D721Med (cell line): ENCODE measurements at regions not wholly inside any gene's neighbourhood (a gene's known extent, or its start where the extent isn't known, plus 50 kb on each side); places are given as distances from the start of the nearest gene placed in this dataset.
"Not testable (repeated sequence)": the region's sequence is repeated elsewhere in the genome, so short reads cannot be mapped to it uniquely, and the experiment has no call there.

Experiments used
- DNase-seq: peaks from one replicate; pipeline ENCODE4 v3.0.0; 2011; ENCODE audit warnings: low spot score; ENCODE audit not compliant: insufficient read length
- FAIRE-seq: peaks from 2 replicates; lab custom pipeline; 2011; peaks lifted over from hg19 to GRCh38; lab: Jason Lieb, UNC
- TF ChIP-seq, protein P1 (sequence below): IDR thresholded peaks from 2 replicates; pipeline ENCODE4 v1.5.1; 2012; ENCODE audit warnings: mild to moderate bottlenecking, control low read depth; ENCODE audit not compliant: insufficient read depth; ENCODE audit errors: missing control alignments

- TF ChIP-seq, protein P1, sequence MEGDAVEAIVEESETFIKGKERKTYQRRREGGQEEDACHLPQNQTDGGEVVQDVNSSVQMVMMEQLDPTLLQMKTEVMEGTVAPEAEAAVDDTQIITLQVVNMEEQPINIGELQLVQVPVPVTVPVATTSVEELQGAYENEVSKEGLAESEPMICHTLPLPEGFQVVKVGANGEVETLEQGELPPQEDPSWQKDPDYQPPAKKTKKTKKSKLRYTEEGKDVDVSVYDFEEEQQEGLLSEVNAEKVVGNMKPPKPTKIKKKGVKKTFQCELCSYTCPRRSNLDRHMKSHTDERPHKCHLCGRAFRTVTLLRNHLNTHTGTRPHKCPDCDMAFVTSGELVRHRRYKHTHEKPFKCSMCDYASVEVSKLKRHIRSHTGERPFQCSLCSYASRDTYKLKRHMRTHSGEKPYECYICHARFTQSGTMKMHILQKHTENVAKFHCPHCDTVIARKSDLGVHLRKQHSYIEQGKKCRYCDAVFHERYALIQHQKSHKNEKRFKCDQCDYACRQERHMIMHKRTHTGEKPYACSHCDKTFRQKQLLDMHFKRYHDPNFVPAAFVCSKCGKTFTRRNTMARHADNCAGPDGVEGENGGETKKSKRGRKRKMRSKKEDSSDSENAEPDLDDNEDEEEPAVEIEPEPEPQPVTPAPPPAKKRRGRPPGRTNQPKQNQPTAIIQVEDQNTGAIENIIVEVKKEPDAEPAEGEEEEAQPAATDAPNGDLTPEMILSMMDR = no peak
- FAIRE-seq = no peak
- no peak for DNase-seq
Observed at GRCh38 chr1:213538251-213538650, 449.5 kb upstream of the PROX1 start.

DNA sequence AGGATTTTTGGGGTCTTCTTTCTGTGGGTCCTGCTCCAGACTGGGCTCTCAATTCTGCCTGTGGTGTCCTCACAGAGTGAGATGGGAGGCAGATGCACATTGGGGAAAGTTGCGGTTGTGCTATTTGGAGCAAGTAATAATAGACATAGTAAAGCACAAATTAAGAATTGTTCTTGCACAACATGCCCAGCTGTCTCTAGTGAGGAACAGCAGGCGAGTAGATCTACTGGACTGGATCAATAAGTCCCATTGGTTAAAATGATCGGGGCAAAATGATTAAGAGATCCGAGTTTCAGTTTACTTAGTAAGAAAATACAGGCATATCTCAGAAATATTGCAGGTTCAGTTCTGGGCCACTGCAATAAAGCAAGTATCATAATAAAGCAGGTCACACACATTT lies 448.3 kb upstream of the PROX1 start:
- no peak for DNase-seq
- no peak for FAIRE-seq
- TF ChIP-seq, protein P1 = no peak

DNA sequence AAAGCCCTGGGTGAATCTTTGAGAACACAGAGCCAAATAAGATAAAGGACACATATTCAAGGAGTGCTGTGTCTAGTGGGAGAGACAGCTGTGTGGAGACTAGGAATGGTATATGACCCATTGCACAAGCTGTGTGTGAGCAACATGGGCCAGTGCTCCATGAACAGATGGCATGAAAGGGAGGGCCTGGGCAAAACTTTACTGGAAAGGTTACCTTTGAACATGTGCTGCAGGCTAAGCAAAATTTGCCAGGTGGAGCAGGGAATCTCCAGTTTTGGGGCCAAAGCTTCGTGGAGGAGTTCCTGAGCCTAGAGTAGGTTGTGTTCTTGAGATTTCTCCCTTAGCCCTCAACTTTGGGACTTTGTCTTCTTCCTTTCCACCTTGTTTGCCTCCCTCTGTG lies 446.1 kb upstream of the PROX1 start:
- no peak for FAIRE-seq
- no peak for DNase-seq
- TF ChIP-seq, protein P1 = no peak

DNA sequence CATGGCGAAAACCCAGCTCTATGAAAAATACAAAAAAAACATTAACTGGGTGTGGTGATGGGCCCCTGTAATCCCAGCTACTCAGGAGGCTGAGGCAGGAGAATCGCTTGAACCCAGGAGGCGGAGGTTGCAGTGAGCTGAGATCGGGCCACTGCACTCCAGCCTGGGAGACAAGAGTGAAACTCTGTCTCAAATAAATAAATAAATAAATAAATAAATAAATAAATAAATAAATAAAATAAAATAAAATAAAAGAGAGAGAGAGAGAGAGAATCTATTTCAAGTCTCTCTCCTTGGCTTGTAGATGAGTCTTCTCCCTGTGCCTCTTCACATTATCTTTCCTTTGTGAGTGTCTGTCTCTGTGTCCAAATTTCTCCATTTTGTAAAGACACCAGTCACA lies 442.6 kb upstream of the PROX1 start:
- DNase-seq, FAIRE-seq: not testable (repeated sequence)

DNA sequence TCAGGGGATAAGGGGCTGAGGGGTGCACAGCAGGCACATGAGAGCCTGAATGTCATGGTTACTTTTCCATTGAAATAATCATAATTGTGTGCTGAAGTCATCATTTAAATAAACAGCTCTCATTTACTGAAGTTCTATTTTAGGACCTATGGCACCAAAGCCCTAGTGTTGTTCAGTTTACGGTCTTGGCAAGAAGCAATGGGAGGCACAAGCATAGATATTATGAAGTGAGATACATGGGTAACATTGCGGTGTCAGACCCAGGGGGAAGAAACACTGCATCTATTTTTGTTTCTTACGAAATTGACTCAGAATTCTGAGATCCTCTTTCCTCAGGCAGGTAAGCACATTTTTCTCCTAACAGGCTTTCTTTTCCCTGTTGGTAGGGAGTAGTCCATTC lies 437.8 kb upstream of the PROX1 start:
- FAIRE-seq (no peak), DNase-seq (no peak)
- TF ChIP-seq, protein P1 = no peak

GRCh38 chr1:213550804-213551203 lies 437.0 kb upstream of the PROX1 start:
- TF ChIP-seq, protein P1 = no peak
- no peak for FAIRE-seq
- DNase-seq = no peak

- no peak for FAIRE-seq
- TF ChIP-seq, protein P1 = no peak
- DNase-seq = no peak
Observed at GRCh38 chr1:213552045-213552444, 435.7 kb upstream of the PROX1 start.

DNA sequence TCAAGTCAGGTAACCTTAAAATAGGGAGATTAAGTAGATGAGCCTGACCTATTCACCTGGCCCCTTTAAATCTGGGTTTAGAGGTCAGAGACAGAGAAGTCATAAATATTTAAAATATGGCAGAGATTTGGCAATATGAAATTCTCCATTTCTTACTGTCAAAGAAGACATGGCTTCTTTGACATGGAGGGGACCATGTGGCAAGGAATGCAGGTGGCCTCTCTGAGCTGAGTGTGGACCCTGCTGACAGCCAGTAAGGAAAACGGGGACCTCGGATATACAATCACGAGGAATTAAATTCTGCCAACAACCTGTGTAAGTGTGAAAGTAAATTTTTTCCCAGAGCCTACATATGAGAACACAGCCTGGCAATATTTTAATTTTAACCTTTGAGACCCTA lies 427.5 kb upstream of the PROX1 start:
- TF ChIP-seq, protein P1 = no peak
- DNase-seq (no peak), FAIRE-seq (no peak)
